Stimulated activated naive B cell treated with anti-CD40 and anti-IgM and Interleukin-4, amounts not matched to agents 10 μg/mL and 1 μg/mL and 100 μg/mL, for 72 hours (primary cell): ENCODE measurements at regions not wholly inside any gene's neighbourhood (a gene's known extent, or its start where the extent isn't known, plus 50 kb on each side); places are given as distances from the start of the nearest gene placed in this dataset.

Experiments
- ATAC-seq, 2 donors: fragments of 150-1000 bp; cut with Tn5 transposase; replicated peaks; 2 replicates each; pipeline ENCODE4 v1.10.0; 2021; ENCODE audit warnings: moderate library complexity in 1 of 2
- DNase-seq: peaks from one replicate; pipeline ENCODE4 v3.0.0; 2021
- H3K27ac Mint-ChIP-seq: one replicate; pipeline ENCODE4 v1.8.0; 2022; ENCODE audit warnings: mild to moderate bottlenecking, mixed read lengths
- H3K27me3 Mint-ChIP-seq, 2 donors: one replicate each; pipeline ENCODE4 v1.8.0; 2022; ENCODE audit warnings: mixed read lengths in 2 of 2
- H3K36me3 Mint-ChIP-seq, 2 donors: one replicate each; pipeline ENCODE4 v1.8.0; 2022; ENCODE audit warnings: mixed read lengths in 2 of 2, mild to moderate bottlenecking in 1 of 2
- H3K4me1 Mint-ChIP-seq, 2 donors: one replicate each; pipeline ENCODE4 v1.8.0; 2022; ENCODE audit warnings: mixed read lengths in 2 of 2, mild to moderate bottlenecking in 1 of 2
- H3K4me3 Mint-ChIP-seq, 2 donors: one replicate each; pipeline ENCODE4 v1.8.0; 2022; ENCODE audit warnings: mild to moderate bottlenecking in 2 of 2, mixed read lengths in 2 of 2, moderate library complexity in 1 of 2
- H3K9me3 Mint-ChIP-seq, 2 donors: one replicate each; pipeline ENCODE4 v1.8.0; 2022; ENCODE audit warnings: mixed read lengths in 2 of 2, mild to moderate bottlenecking in 1 of 2

- Mint-ChIP-seq H3K4me3 (no peak overlapping the region), H3K36me3 (no peaks in the 10 kb centered on the region), H3K9me3 (peaks cover 0 to 1% of the 10 kb centered on the region in 2 donors), H3K27me3 (peaks cover 37 to 44% of the 10 kb centered on the region in 2 donors), H3K4me1 (no peaks in the 10 kb centered on the region), H3K27ac (no peak overlapping the region)
- ATAC-seq = no peak
- no peak for DNase-seq
Observed at GRCh38 chr18:76567835-76568445, 72.9 kb upstream of the ZNF516 start.

GRCh38 chr18:76566987-76567386 is 71.9 kb upstream of the ZNF516 start:
- Mint-ChIP-seq H3K27ac (peak overlapping the region; percentile 22), H3K27me3 (peaks cover 38 to 46% of the 10 kb centered on the region in 2 donors), H3K4me3 (no peak overlapping the region), H3K4me1 (no peaks in the 10 kb centered on the region), H3K9me3 (peaks cover 0 to 1% of the 10 kb centered on the region in 2 donors), H3K36me3 (no peaks in the 10 kb centered on the region)
- ATAC-seq (no peak), DNase-seq (no peak)

- ATAC-seq = peak in 1 of 2 donors; percentile 36
- H3K36me3 Mint-ChIP-seq = no peaks in the 10 kb centered on the region
- H3K27me3 Mint-ChIP-seq = peaks cover 33 to 51% of the 10 kb centered on the region in 2 donors
- no peak overlapping the region for H3K27ac Mint-ChIP-seq
- peaks cover 0 to 1% of the 10 kb centered on the region in 2 donors for H3K9me3 Mint-ChIP-seq
- no peak for DNase-seq
- H3K4me3 Mint-ChIP-seq = no peak overlapping the region
- no peaks in the 10 kb centered on the region for H3K4me1 Mint-ChIP-seq
Observed at GRCh38 chr18:76565238-76566173, 70.5 kb upstream of the ZNF516 start.

- H3K27ac Mint-ChIP-seq = no peak overlapping the region
- ATAC-seq (no peak), DNase-seq (no peak)
- no peak overlapping the region for H3K4me3 Mint-ChIP-seq
- H3K36me3 Mint-ChIP-seq = no peaks in the 10 kb centered on the region
- no peaks in the 10 kb centered on the region for H3K4me1 Mint-ChIP-seq
- H3K27me3 Mint-ChIP-seq = peaks cover 34 to 46% of the 10 kb centered on the region in 2 donors
- peaks cover 0 to 1% of the 10 kb centered on the region in 2 donors for H3K9me3 Mint-ChIP-seq
Observed at GRCh38 chr18:76564655-76565237, 69.7 kb upstream of the ZNF516 start.

GRCh38 chr18:76564117-76564516 is 69.1 kb upstream of the ZNF516 start:
- no peaks in the 10 kb centered on the region for H3K4me1 Mint-ChIP-seq
- no peak overlapping the region for H3K27ac Mint-ChIP-seq
- DNase-seq (no peak), ATAC-seq (no peak)
- no peaks in the 10 kb centered on the region for H3K36me3 Mint-ChIP-seq
- H3K27me3 Mint-ChIP-seq = peaks cover 38 to 40% of the 10 kb centered on the region in 2 donors
- H3K9me3 Mint-ChIP-seq = peaks cover 0 to 1% of the 10 kb centered on the region in 2 donors
- no peak overlapping the region for H3K4me3 Mint-ChIP-seq

- ATAC-seq (no peak), DNase-seq (no peak)
- no peak overlapping the region for H3K4me3 Mint-ChIP-seq
- H3K36me3 Mint-ChIP-seq = no peaks in the 10 kb centered on the region
- H3K27me3 Mint-ChIP-seq = peaks cover 34 to 37% of the 10 kb centered on the region in 2 donors
- peaks cover 0 to 1% of the 10 kb centered on the region in 2 donors for H3K9me3 Mint-ChIP-seq
- H3K4me1 Mint-ChIP-seq = no peaks in the 10 kb centered on the region
- H3K27ac Mint-ChIP-seq = no peak overlapping the region
Observed at GRCh38 chr18:76562286-76563122, 67.5 kb upstream of the ZNF516 start.

GRCh38 chr18:76558881-76559667 is 64.0 kb upstream of the ZNF516 start:
- Mint-ChIP-seq H3K4me1 (peaks cover 3 to 6% of the 10 kb centered on the region in 2 donors), H3K36me3 (no peaks in the 10 kb centered on the region), H3K27me3 (peaks cover 23 to 24% of the 10 kb centered on the region in 2 donors), H3K4me3 (no peak overlapping the region), H3K27ac (no peak overlapping the region), H3K9me3 (no peaks in the 10 kb centered on the region)
- ATAC-seq (no peak), DNase-seq (no peak)

- ATAC-seq (no peak), DNase-seq (no peak)
- Mint-ChIP-seq H3K4me1 (peaks cover 3 to 6% of the 10 kb centered on the region in 2 donors), H3K9me3 (no peaks in the 10 kb centered on the region), H3K27ac (no peak overlapping the region), H3K36me3 (no peaks in the 10 kb centered on the region), H3K4me3 (no peak overlapping the region), H3K27me3 (peaks cover 11 to 21% of the 10 kb centered on the region in 2 donors)
Observed at GRCh38 chr18:76557026-76557575, 62.1 kb upstream of the ZNF516 start.

- Mint-ChIP-seq H3K36me3 (no peaks in the 10 kb centered on the region), H3K4me1 (peaks cover 3 to 6% of the 10 kb centered on the region in 2 donors), H3K4me3 (no peak overlapping the region), H3K27me3 (peaks cover 15 to 16% of the 10 kb centered on the region in 2 donors), H3K9me3 (no peaks in the 10 kb centered on the region), H3K27ac (no peak overlapping the region)
- DNase-seq (no peak), ATAC-seq (no peak)
Observed at GRCh38 chr18:76554547-76555222, 59.6 kb upstream of the ZNF516 start.

GRCh38 chr18:76553715-76554546 is 58.9 kb upstream of the ZNF516 start:
- Mint-ChIP-seq H3K27ac (no peak overlapping the region), H3K4me1 (peaks cover 3 to 6% of the 10 kb centered on the region in 2 donors), H3K9me3 (no peaks in the 10 kb centered on the region), H3K27me3 (peaks cover 16 to 19% of the 10 kb centered on the region in 2 donors), H3K36me3 (no peaks in the 10 kb centered on the region), H3K4me3 (no peak overlapping the region)
- DNase-seq (no peak), ATAC-seq (no peak)

- Mint-ChIP-seq H3K27ac (no peak overlapping the region), H3K36me3 (no peaks in the 10 kb centered on the region), H3K27me3 (peaks cover 16 to 22% of the 10 kb centered on the region in 2 donors), H3K4me3 (no peak overlapping the region), H3K4me1 (no peaks in the 10 kb centered on the region), H3K9me3 (no peaks in the 10 kb centered on the region)
- ATAC-seq = no peak
- DNase-seq = no peak
Observed at GRCh38 chr18:76548541-76548940, 53.5 kb upstream of the ZNF516 start.

- Mint-ChIP-seq H3K27ac (no peak overlapping the region), H3K36me3 (no peaks in the 10 kb centered on the region), H3K27me3 (peaks cover 12 to 29% of the 10 kb centered on the region in 2 donors), H3K4me1 (no peaks in the 10 kb centered on the region), H3K9me3 (no peaks in the 10 kb centered on the region), H3K4me3 (no peak overlapping the region)
- no peak for DNase-seq
- ATAC-seq = no peak
Observed at GRCh38 chr18:76547296-76547695, 52.3 kb upstream of the ZNF516 start.
